ENCODE measurements at regions not wholly inside any gene's neighbourhood (a gene's known extent, or its start where the extent isn't known, plus 50 kb on each side); places are given as distances from the start of the nearest gene placed in this dataset.
"Not testable (repeated sequence)": the region's sequence is repeated elsewhere in the genome, so short reads cannot be mapped to it uniquely, and the experiment has no call there.

DNA sequence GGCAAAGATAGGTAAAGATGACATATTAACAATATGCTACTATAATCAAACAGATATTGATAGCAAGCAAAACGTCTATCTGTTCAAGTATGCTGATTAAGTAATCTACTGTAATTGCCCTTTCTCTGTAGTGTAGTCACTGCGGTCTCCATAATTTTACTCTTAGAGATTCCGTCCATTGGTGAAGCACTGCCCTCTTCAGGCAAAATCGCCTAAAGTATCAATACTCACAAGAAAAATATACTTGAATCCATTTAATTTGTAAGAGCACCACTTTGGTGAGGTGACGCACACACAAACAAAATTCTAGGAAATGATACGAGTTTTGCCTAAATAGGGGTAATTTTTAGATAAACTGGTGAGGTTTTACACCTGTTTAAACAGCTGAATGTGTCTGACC, 434.6 kb upstream of the CHRM3 start:
- no peak overlapping the region for H3K27ac ChIP-seq
- no peak for DNase-seq (ENCODE audit: low read depth, low spot score)

DNA sequence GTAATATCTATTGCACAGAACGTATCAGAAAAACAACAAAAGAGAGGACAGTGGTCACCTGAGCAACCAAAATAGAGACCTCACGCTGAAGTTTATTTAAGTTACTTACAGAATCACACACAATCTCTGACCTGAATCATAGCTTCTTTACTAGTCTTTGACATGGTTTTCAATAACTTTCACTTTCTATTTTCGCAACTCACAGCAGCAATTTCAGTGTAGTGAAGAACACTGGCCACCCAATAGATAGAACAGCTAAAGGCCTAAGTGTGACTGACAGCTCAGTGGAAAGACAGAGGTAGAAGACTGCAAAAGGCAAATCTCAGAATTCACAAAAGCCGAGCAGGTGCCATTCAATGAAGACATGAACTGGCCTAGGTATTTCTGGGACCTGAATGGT, 435.6 kb upstream of the CHRM3 start:
- H3K27ac ChIP-seq, result no peak overlapping the region
- DNase-seq (ENCODE audit: low read depth, low spot score), result no peak

DNA sequence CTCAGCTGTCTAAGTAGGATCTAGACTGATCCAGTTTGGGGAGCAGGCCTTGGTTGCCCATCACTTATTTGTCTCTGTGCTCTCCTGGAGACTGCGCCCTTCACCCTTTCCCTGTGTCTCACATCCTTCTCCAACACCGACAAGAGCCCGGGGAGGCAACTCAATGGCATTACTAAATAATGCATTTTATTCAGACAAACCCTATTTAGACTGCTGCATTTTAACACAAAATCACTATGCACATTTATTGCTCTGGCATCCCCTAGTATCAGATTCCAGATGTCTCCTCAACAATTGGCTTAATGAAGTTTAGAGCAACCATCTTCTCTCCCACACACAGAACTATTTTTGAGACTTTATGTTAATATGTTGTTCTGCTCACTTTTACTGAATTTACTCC, 436.4 kb upstream of the CHRM3 start:
- H3K27ac ChIP-seq, result no peak overlapping the region

DNA sequence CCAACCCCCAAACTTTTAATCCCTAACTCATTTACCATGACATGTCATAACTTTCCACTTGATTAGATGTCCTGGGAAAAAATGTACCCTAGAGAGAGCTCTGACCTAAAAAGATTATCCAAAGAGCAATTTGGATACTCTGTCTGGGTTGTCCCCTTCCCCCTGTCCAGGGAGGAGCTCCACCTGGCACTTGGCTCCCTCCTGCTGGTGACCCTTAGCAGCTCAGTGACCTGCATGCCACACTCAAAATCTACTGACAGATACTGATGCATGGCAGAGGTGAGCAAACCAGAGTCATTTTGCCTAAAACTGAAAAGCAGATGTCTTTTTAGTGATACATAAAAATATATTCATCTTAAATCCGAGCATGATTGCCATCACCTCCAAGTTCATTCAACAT, 442.3 kb upstream of the CHRM3 start:
- no peak overlapping the region for H3K27ac ChIP-seq
- no peak for DNase-seq (ENCODE audit: low read depth, low spot score)

More for the DNA sequence above, 436.4 kb upstream of the CHRM3 start:
- no peak for DNase-seq (ENCODE audit: low read depth, low spot score)

DNA sequence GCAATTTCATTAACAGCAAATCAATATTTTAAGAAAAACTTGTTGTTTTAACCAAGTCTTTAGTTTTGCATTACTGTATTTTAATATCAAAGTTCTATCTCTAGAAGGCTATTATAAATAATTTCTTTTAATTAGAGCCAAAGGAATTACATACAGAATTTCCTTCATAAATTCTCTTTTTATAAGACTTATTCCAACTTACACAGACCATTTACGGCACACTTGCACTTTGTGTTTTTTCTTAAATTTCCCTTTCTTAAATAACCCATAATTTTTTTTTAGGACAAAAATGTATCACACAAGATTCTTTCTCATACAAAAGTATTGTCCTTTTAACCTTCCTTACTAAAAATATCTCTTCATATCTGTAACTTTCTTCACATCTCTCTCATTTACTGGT, 458.5 kb upstream of the CHRM3 start:
- no peak overlapping the region for H3K27ac ChIP-seq
- DNase-seq (ENCODE audit: low read depth, low spot score), result no peak

DNA sequence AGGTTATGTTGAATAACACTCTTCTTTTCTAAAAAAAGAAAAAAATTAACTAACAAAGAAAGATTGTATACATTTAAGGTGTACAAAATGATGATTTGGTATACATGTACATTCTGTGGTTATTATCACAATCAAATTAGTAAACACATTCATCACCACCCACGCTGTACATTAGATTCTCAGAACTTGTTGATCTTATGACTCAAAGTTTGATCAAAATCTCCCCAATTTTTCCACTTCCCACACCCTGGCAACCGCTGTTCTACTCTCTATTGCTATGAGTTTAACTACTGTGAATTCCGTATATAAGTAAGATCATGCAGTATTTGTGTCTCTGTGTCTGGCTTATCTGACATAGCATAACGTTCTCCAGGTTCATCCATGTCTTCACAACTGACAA, 469.5 kb upstream of the CHRM3 start:
- DNase-seq (ENCODE audit: low read depth, low spot score), result peak; percentile 6
- no peak overlapping the region for H3K27ac ChIP-seq

DNA sequence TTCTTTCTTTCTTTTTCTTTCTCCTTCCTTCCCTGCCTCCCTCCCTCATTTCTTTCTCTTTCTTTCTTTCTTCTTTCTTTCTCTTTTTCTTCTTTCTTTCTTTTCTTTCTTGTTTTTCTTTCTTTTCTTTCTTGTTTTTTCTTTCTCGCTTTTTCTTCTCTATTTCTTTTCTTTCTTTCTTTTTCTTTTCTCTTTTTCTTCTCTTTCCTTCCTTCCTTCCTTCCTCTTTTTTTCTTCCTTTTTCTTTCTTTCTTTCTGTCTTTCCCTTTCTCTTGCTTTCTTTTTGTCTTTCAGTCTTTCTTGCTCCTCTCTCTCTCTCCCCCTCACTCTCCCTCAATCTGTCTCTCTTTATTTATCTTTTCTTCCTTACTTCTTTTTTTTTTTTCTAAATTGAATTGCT, 472.0 kb upstream of the CHRM3 start:
- no peak for DNase-seq (ENCODE audit: low read depth, low spot score)
- no peak overlapping the region for H3K27ac ChIP-seq

DNA sequence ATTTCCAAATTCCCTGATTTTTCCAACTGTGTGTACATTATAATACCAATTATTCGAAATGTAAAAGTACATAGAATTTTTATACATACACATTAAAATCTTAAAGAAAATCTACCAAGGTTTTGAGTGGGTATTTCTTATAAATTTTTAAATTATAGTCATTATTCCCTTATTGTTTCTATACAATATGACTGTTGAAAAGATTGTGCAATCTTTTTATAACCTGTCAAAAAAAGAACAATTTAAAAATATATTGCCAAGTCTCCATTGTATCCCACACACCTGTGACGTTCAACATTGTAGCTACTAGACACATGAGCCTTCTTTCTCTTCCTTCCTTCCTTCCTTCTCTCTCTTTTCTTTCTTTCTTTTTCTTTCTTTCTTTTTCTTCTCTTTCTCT, 473.2 kb upstream of the CHRM3 start:
- no peak overlapping the region for H3K27ac ChIP-seq
- no peak for DNase-seq (ENCODE audit: low read depth, low spot score)

DNA sequence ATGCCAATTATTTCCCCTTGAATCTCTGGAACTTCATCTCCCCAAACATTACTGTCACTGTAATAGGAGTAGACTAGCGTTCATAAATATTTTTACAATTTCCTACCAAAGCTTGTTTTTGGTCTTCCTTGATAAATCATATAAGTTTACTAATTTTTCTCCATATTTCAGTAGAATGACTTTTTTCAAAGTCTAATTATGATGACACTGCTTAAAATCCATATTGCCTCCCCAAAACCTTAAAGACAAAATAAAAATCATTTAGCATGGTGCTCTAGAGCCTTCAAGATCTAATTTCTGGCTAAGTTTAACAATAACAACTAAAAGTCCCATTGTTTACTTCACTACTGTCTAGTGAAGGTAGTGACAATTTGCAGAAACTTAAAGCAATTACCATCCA, 474.2 kb upstream of the CHRM3 start:
- DNase-seq (ENCODE audit: low read depth, low spot score), result no peak
- no peak overlapping the region for H3K27ac ChIP-seq

DNA sequence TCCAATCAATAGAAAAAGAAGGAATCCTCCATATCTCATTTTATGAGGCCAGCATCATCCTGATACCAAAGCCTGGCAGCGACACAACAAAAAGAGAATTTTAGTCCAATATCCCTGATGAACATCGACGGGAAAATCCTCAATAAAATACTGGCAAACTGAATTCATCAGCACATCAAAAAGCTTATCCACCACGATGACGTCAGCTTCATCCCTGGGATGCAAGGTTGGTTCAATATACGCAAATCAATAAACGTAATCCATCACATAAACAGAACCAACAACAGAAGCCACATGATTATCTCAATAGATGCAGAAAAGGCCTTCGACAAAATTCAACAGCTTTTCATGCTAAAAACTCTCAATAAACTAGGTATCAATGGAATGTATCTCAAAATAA, 483.6 kb upstream of the CHRM3 start:
- DNase-seq (ENCODE audit: low read depth, low spot score), result not testable (repeated sequence)

DNA sequence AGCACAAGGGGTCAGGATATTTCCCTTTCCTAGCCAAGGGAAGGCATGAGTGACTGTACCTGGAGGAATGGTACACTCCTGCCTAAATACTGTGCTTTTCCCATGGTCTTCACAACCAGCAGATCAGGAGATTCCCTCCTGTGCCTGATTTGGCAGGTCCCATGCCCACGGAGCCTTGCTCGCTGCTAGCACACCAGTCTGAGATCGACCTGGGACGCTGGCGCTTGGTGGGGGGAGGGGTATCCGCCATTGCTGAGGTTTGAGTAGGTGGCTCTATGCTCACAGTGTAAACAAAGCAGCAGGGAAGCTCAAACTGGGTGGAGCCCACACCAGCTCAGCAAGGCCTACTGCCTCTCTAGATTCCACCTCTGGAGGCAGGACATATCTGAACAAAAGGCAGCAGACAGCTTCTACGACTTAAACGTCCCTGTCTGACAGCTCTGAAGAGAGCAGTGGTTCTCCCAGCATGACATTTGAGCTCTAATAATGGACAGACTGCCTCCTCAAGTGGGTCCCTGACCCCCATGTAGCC, 486.0 kb upstream of the CHRM3 start:
- no peak for DNase-seq (ENCODE audit: low read depth, low spot score)

More for the DNA sequence above, 483.6 kb upstream of the CHRM3 start:
- not testable (repeated sequence) for H3K27ac ChIP-seq

DNA sequence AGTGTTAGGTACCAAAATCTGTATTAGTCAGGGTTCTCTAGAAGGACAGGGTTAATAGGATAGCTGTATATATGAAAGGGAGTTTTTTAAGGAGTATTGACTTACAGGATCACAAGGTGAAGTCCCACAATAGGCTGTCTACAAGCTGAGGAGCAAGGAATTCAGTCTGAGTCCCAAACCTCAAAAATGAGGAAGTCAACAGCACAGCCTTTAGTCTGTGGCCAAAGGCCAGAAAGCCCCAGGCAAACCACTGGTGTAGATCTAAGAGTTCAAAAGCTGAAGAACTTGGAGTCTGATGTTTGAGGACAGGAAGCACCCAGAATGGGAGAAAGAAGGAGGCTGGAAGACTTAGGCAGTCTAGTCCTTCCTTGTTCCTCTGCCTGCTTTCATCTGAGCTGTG, 487.5 kb upstream of the CHRM3 start:
- DNase-seq (ENCODE audit: low read depth, low spot score), result peak; percentile 60
- no peak overlapping the region for H3K27ac ChIP-seq

More for the DNA sequence above, 486.0 kb upstream of the CHRM3 start:
- no peak overlapping the region for H3K27ac ChIP-seq

DNA sequence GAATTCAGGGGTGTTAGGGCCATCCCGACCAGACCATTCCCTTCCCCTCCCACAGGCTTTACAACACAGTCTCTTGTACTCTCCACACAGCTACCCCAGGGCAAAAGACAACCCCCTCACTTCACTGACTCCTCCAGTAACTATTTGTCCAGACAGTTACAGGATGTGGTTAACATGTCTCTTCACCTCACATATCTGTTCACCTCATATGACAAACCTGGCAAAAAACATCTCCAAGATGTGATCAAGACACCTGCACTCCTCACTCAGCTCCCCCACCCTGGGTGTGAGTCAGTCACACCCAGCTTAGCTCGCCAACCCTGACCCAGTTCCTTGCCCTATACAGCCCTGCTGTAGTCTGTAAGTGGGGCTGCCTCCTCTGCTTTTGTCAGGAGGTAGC, 490.5 kb upstream of the CHRM3 start:
- DNase-seq (ENCODE audit: low read depth, low spot score), result peak; percentile 58
- H3K27ac ChIP-seq, result peak overlapping the region; percentile 2

DNA sequence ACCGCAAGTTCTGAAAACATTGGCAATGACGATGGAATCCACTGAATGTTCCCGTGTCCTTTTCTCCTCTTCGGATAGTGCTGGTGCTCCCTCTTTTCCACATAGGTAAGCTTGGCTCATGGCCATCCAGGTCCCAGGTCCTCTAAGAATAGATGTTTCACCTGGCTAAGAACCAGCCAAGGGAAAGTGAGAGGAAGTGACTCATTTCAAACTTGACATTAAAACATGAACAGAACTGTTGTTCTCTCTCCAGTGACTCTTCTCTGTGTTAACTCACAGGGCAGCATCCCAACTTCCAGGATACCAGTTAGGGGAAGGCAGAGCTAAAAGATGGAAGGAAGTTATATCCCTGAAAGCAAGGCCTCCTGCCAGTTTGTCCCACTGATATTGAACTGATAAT, 493.8 kb upstream of the CHRM3 start:
- peak overlapping the region; percentile 31 for H3K27ac ChIP-seq
- DNase-seq (ENCODE audit: low read depth, low spot score), result peak; percentile 75

DNA sequence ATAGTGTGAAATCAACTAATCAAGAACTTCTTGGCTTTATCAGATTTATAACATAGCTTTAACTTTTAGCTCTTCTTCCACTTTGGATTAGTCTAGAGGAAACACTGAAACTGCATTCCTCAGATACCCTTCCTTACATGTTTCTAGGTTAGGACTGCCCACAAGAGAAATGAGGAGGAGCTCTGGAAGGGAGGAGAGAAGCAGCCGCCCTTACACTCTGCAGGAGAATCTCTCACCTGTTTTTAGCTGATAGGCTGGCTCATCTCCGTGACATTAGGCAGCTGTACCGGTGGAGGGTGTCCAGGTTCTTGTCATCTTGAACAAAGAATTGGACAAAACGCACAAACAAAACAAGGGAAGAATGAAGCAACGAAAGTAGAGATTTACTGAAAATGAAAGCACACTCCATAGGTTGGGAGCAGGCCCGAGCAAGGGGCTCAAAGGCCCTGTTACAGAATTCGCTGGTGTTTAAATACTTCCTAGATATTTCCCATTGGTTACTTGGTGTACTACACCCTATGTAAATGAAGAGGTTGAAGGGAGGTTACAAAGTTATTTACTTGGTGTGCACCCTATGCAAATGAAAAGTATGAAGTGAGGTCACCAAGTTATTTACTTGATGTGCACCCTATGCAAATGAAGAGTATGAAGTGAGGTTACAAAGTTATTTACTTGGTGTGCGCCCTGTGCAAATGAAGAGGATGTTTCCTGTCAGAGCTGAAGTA, 524.9 kb upstream of the CHRM3 start:
- no peak overlapping the region for H3K27ac ChIP-seq
- no peak for DNase-seq (ENCODE audit: low read depth, low spot score)

DNA sequence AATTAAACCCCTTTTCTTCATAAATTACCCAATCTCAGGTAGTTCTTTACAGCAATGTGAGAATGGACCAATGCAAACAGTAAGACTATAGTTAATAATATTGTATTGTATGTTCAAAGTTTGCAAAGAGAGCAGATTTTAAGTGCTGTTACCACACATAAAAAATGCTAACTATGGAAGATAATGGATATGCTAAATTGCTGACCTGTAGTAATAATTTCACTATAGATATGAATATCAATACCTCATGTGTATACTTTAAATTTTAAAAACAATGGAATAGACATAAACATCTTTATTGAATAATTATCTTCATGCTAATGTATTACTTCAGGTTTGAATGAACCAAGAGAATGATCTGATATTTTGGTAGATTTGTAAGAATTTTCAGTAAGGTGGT, 552.4 kb upstream of the CHRM3 start:
- DNase-seq (ENCODE audit: low read depth, low spot score), result no peak
- no peak overlapping the region for H3K27ac ChIP-seq

DNA sequence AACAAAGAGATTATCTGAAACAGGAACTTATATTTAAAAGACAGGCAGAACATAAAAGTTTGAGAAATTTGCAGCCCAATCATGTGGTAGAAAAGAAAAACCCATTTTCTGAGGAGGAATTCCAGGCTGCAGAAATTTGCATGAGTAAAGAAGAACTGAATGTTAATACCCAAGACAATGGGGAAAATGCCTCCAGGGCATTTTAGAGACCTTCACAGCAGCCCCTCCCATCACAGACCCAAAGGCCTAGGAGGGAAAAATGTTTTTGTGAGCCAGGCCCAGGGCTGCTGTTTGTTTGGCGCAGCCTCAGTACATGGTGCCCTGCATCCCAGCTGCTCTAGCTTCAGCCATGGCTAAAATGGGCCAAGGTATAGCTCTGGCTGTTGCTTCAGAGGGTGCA, 554.3 kb upstream of the CHRM3 start:
- no peak for DNase-seq (ENCODE audit: low read depth, low spot score)
- no peak overlapping the region for H3K27ac ChIP-seq

DNA sequence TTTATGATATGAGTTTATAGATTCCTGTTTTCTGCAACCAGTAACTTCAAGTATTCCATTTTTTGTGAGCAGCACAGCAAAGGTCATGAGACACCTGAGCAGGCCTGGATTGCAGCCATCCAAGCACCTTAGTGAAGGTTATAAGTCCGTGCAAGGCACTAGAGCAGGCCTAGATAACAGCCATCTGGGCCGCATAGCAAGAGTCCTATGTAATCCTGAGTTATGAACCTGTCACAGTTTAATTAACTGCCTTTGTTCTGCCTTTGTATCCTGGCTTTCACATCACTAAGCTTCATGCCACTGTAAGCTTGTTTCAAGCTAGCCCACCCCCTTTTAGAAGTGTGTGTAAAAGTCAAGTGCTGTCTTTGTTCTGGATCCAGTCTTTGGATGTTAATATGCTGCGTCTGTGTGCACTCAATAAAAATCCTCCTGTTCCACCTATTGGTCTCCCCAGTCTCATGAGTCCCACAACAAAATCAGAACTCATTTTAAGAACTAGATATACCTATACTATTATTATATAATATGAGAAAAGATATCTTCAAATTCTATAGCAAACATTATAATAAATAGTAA, 556.2 kb upstream of the CHRM3 start:
- no peak for DNase-seq (ENCODE audit: low read depth, low spot score)
- no peak overlapping the region for H3K27ac ChIP-seq

DNA sequence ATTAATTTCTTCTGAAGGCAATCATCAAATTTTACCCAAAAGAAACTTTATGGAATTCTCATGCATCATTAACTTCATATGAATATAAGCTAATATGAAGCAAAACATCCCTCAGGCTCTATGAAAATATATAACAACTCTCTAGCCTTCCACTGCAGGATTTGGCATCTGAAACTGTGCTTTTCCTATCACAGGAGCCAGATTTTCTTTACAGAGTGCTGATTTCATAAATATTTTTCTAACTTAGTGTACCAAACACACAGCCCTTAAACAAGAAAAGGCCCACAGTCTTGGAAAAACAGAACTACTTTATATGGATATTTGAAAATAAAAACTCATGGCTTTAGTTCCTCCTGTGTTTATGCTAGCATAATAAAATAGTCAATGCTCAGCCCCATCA, 559.5 kb upstream of the CHRM3 start:
- H3K27ac ChIP-seq, result no peak overlapping the region
- DNase-seq (ENCODE audit: low read depth, low spot score), result no peak

DNA sequence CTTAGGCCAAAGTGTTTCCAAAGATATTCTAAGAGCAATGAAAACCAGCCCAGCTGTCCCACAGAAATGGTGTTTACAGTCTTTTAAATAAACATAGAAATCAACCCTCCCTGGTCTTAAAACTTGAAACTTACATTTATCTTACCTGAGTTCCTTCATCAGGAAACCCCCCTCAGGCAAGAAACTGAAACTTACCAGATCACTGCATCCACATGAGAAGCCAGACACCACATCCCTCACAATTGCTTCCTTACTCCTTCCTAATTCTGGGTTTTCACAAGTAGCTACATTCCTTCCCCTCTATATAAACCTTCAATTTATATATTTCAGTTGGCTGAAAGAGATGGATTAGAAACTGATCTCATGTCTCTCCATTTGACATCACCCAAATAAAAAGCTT, 563.0 kb upstream of the CHRM3 start:
- no peak overlapping the region for H3K27ac ChIP-seq
- DNase-seq (ENCODE audit: low read depth, low spot score), result no peak

DNA sequence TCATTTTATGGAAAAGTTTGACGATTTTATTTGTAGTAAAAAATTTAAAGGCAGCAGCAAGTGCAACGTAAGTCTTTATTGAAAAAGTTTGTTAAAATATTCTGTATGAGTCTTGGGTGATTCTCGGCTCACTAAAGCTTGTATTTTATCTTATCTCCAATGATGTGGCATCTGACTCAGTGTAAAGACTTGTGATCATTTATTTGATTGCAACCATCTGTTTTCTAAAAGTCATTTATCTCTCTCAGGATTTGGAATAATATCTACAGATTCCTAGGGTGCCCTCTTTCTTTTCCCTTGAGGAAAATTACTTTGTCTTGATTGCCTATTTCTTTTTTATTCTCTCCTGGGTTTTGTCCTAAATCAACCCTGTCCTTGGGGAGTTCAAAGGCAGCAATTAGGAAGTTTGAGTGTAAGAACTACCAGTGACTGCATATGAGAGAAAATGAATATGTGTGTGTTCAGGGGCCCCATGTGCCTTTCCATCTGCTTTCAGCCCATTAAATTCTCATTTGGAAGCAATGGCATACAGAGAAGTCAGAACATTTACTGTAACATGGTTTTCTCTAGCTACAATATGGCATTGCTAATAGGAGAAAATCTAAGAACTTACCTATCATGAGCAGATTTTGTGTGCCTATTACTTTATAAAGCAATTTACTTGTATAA, 575.0 kb upstream of the CHRM3 start:
- H3K27ac ChIP-seq, result no peak overlapping the region
- DNase-seq (ENCODE audit: low read depth, low spot score), result no peak
